Activated CD8-positive, alpha-beta T cell treated with anti-CD3 and anti-CD28 coated beads for 36 hours (primary cell): ENCODE measurements at regions not wholly inside any gene's neighbourhood (a gene's known extent, or its start where the extent isn't known, plus 50 kb on each side); places are given as distances from the start of the nearest gene placed in this dataset.

Source experiments
- ATAC-seq: fragments of 200-7000 bp; cut with Tn5 transposase; one replicate; pipeline ENCODE4 v1.10.0; 2021; ENCODE audit warnings: mild to moderate bottlenecking, moderate library complexity
- CTCF ChIA-PET: fragments of 350-600 bp; sonication (Branson Sonifier 250); formaldehyde crosslinking; loops from one replicate; lab custom pipeline; 2021; ENCODE audit warnings: antibody characterized with exemption; lab: Charles Lee
- POLR2A ChIA-PET: fragments of 350-600 bp; sonication (Branson Sonifier 250); formaldehyde crosslinking; loops from one replicate; lab custom pipeline; 2021; ENCODE audit warnings: antibody characterized with exemption; lab: Charles Lee
- DNase-seq: peaks from one replicate; pipeline ENCODE4 v3.0.0-alpha.2; 2020
- H3K27ac Mint-ChIP-seq: one replicate; pipeline ENCODE4 v1.8.0; 2021; ENCODE audit warnings: mild to moderate bottlenecking, mixed read lengths
- H3K27me3 Mint-ChIP-seq: one replicate; pipeline ENCODE4 v1.8.0; 2021; ENCODE audit warnings: mixed read lengths
- H3K36me3 Mint-ChIP-seq: one replicate; pipeline ENCODE4 v1.8.0; 2021; ENCODE audit warnings: low read depth, mixed read lengths
- H3K4me1 Mint-ChIP-seq: one replicate; pipeline ENCODE4 v1.8.0; 2021; ENCODE audit warnings: low read depth, mixed read lengths
- H3K4me3 Mint-ChIP-seq: one replicate; pipeline ENCODE4 v1.8.0; 2021; ENCODE audit warnings: mild to moderate bottlenecking, moderate library complexity, mixed read lengths
- H3K9me3 Mint-ChIP-seq: one replicate; pipeline ENCODE4 v1.8.0; 2021; ENCODE audit warnings: mixed read lengths
- CTCF ChIP-seq: fragments of 200-600 bp; IDR thresholded peaks from one replicate; pipeline ENCODE4 v1.8.0; 2022; ENCODE audit warnings: antibody characterized with exemption, mild to moderate bottlenecking
- intact Hi-C: fragments of 100-400 bp; cut with micrococcal nuclease; formaldehyde crosslinking; loops from one replicate; pipeline ENCODE4 v1.10.0; 2022

- peaks cover 10% of the 10 kb centered on the region for H3K4me1 Mint-ChIP-seq
- ChIA-PET POLR2A (no interaction called here), CTCF (no interaction called here)
- peaks cover 2% of the 10 kb centered on the region for H3K27me3 Mint-ChIP-seq
- no peaks in the 10 kb centered on the region for H3K9me3 Mint-ChIP-seq
- no peak overlapping the region for H3K4me3 Mint-ChIP-seq
- TF ChIP-seq CTCF, result no peak
- no peak for DNase-seq
- no peak overlapping the region for H3K27ac Mint-ChIP-seq
- no peaks in the 10 kb centered on the region for H3K36me3 Mint-ChIP-seq
- intact Hi-C loops, result no loop called here
- no peak for ATAC-seq
These were observed 58.3 kb upstream of the CPOX start for GRCh38 chr3:98651780-98652077.

- H3K4me3 Mint-ChIP-seq, result no peak overlapping the region
- peaks cover 10% of the 10 kb centered on the region for H3K4me1 Mint-ChIP-seq
- no peak overlapping the region for H3K27ac Mint-ChIP-seq
- DNase-seq (no peak), ATAC-seq (no peak)
- H3K36me3 Mint-ChIP-seq, result no peaks in the 10 kb centered on the region
- ChIA-PET CTCF (no interaction called here), POLR2A (no interaction called here)
- TF ChIP-seq CTCF, result no peak
- no peaks in the 10 kb centered on the region for H3K9me3 Mint-ChIP-seq
- H3K27me3 Mint-ChIP-seq, result peaks cover 15% of the 10 kb centered on the region
- intact Hi-C loops, result loop anchor here (5.0 kb wide), 1 partner anchor 613 kb away; no protein-coding TSS in a partner anchor
These were observed 62.3 kb upstream of the CPOX start for GRCh38 chr3:98655666-98656065.

- peak; percentile 74 for ATAC-seq
- DNase-seq, result peak; percentile 65
- Mint-ChIP-seq H3K9me3 (no peaks in the 10 kb centered on the region), H3K27ac (no peak overlapping the region), H3K4me1 (no peaks in the 10 kb centered on the region), H3K36me3 (no peaks in the 10 kb centered on the region), H3K4me3 (no peak overlapping the region), H3K27me3 (peaks cover 15% of the 10 kb centered on the region)
- intact Hi-C loops, result loop anchor here (5.0 kb wide), 1 partner anchor 615 kb away; no protein-coding TSS in a partner anchor
- POLR2A ChIA-PET, result interaction anchor here (0.7 kb wide), 1 partner anchor 30 kb away, joined by 3 read pairs; no protein-coding TSS in a partner anchor
- CTCF ChIA-PET, result interaction anchor here (0.7 to 1.9 kb wide), 19 partner anchors 8 to 618 kb away, joined by 3 to 23 read pairs (median 4); no protein-coding TSS in a partner anchor
- no peak for TF ChIP-seq CTCF
These were observed 64.0 kb upstream of the CPOX start for GRCh38 chr3:98657457-98657856.

- Mint-ChIP-seq H3K4me3 (no peak overlapping the region), H3K4me1 (no peaks in the 10 kb centered on the region), H3K27ac (no peak overlapping the region), H3K36me3 (no peaks in the 10 kb centered on the region), H3K27me3 (peaks cover 14% of the 10 kb centered on the region), H3K9me3 (no peaks in the 10 kb centered on the region)
- ChIA-PET POLR2A (no interaction called here), CTCF (no interaction called here)
- ATAC-seq (no peak), DNase-seq (no peak)
- intact Hi-C loops, result no loop called here
- TF ChIP-seq CTCF, result no peak
These were observed 69.3 kb upstream of the CPOX start for GRCh38 chr3:98662699-98663098.

GRCh38 chr3:98670020-98670419 lies 76.6 kb upstream of the CPOX start:
- Mint-ChIP-seq H3K27ac (no peak overlapping the region), H3K27me3 (peaks cover 5% of the 10 kb centered on the region), H3K9me3 (no peaks in the 10 kb centered on the region), H3K4me1 (no peaks in the 10 kb centered on the region), H3K36me3 (no peaks in the 10 kb centered on the region), H3K4me3 (no peak overlapping the region)
- DNase-seq, result no peak
- POLR2A ChIA-PET, result interaction anchor here (0.5 kb wide), 1 partner anchor 34 kb away, joined by 3 read pairs; no protein-coding TSS in a partner anchor
- CTCF ChIA-PET, result interaction anchor here (1.3 to 2.3 kb wide), 2 partner anchors 12 to 147 kb away, joined by 3 to 9 read pairs; no protein-coding TSS in a partner anchor
- no peak for TF ChIP-seq CTCF
- intact Hi-C loops, result no loop called here
- ATAC-seq, result no peak
